A549 (cell line): ENCODE measurements at regions not wholly inside any gene's neighbourhood (a gene's known extent, or its start where the extent isn't known, plus 50 kb on each side); places are given as distances from the start of the nearest gene placed in this dataset.

Experiments
- ATAC-seq, 2 experiments: fragments of 200-7000 bp in 1 of 2; fragments of >200 bp in 1 of 2; cut with Nextera tagmentation in 1 of 2; cut with Tn5 transposase in 1 of 2; 3 replicates each; pipeline versions ENCODE4 v1.8.0 to v1.9.1; 2018 to 2020; ENCODE audit warnings: mild to moderate bottlenecking in 1 of 2, moderate library complexity in 1 of 2
- CTCF ChIA-PET: fragments of 300-600 bp; sonication (Branson Sonifier 250); formaldehyde crosslinking; extraction: SDS; loops from one replicate; lab custom pipeline; 2021; ENCODE audit warnings: antibody characterized with exemption, inconsistent platforms; lab: Yijun Ruan, JAX
- POLR2A ChIA-PET: fragments of 350-600 bp; formaldehyde crosslinking; extraction: SDS; loops from one replicate; lab custom pipeline; 2021; ENCODE audit warnings: antibody characterized with exemption, inconsistent platforms; lab: Yijun Ruan, JAX
- DNase-seq, 2 experiments: peaks; one replicate each; pipeline versions ENCODE4 v3.0.0 to v3.0.0-alpha.2; 2011 to 2016; ENCODE audit warnings: low read depth in 1 of 2, low spot score in 1 of 2
- FAIRE-seq: peaks from 2 replicates; lab custom pipeline; 2011; peaks lifted over from hg19 to GRCh38; lab: Jason Lieb, UNC
- H3K27ac ChIP-seq, 2 experiments: fragments of >200 bp; sonication (Bioruptor Twin); formaldehyde crosslinking; 3 replicates each; pipeline ENCODE4 v1.5.1; 2016 to 2017
- H3K4me1 ChIP-seq: fragments of >200 bp; sonication (Bioruptor Twin); formaldehyde crosslinking; 3 replicates; pipeline ENCODE4 v1.6.1; 2016
- H3K4me2 ChIP-seq: fragments of >200 bp; sonication (Bioruptor Twin); formaldehyde crosslinking; 3 replicates; pipeline ENCODE4 v1.6.1; 2016
- H3K4me3 ChIP-seq: fragments of >200 bp; sonication (Bioruptor Twin); formaldehyde crosslinking; 3 replicates; pipeline ENCODE4 v1.5.1; 2016
- H3K9me3 ChIP-seq: fragments of >200 bp; sonication (Bioruptor Twin); formaldehyde crosslinking; 3 replicates; pipeline ENCODE4 v1.6.1; 2016
- BCL3 ChIP-seq: fragments of >200 bp; sonication (Bioruptor Twin); formaldehyde crosslinking; IDR thresholded peaks from 3 replicates; pipeline ENCODE4 v1.6.1; 2016
- CBX2 ChIP-seq: fragments of 200-600 bp; sonication (generic); IDR thresholded peaks from 2 replicates; pipeline ENCODE4 v1.6.1; 2016; ENCODE audit warnings: low read depth, mild to moderate bottlenecking, borderline replicate concordance
- CHD4 ChIP-seq: fragments of 200-600 bp; sonication (generic); IDR thresholded peaks from 2 replicates; pipeline ENCODE4 v1.6.1; 2016; ENCODE audit warnings: antibody characterized with exemption, mild to moderate bottlenecking, borderline replicate concordance
- EP300 ChIP-seq, 2 experiments: fragments of >200 bp; sonication (Bioruptor Twin); formaldehyde crosslinking; IDR thresholded peaks; 2 replicates in 1 of 2; 3 replicates in 1 of 2; pipeline ENCODE4 v1.6.1; 2016 to 2017
- ESRRA ChIP-seq: fragments of 150-350 bp; IDR thresholded peaks from 2 replicates; pipeline ENCODE4 v1.6.1; 2014; ENCODE audit warnings: mild to moderate bottlenecking, low read length, borderline replicate concordance
- HEYL ChIP-seq: fragments of 250-450 bp; sonication (Bioruptor Pico); IDR thresholded peaks from 2 replicates; pipeline ENCODE4 v1.8.0; 2021; ENCODE audit warnings: mild to moderate bottlenecking, moderate library complexity
- HOXA7 ChIP-seq: fragments of 250-450 bp; sonication (Bioruptor Pico); IDR thresholded peaks from 2 replicates; pipeline ENCODE4 v1.5.0; 2020; ENCODE audit warnings: mild to moderate bottlenecking, moderate library complexity
- HOXB13 ChIP-seq: fragments of 250-450 bp; sonication (Bioruptor Pico); IDR thresholded peaks from 2 replicates; pipeline ENCODE4 v1.5.0; 2020; ENCODE audit warnings: low read depth, mild to moderate bottlenecking, moderate library complexity
- KDM5A ChIP-seq: fragments of 200-600 bp; sonication (generic); IDR thresholded peaks from 2 replicates; pipeline ENCODE4 v1.6.1; 2016; ENCODE audit warnings: antibody characterized with exemption, mild to moderate bottlenecking
- MYC ChIP-seq: IDR thresholded peaks from 2 replicates; pipeline ENCODE4 v1.6.1; 2012; ENCODE audit warnings: mild to moderate bottlenecking, inconsistent platforms, low read length, improper control_type of control experiment, borderline replicate concordance
- NR3C1 ChIP-seq: fragments of >200 bp; sonication (Bioruptor Twin); formaldehyde crosslinking; IDR thresholded peaks from 3 replicates; pipeline ENCODE4 v1.6.1; 2017
- PBX3 ChIP-seq: IDR thresholded peaks from 2 replicates; pipeline ENCODE4 v1.6.1; 2012
- POLR2AphosphoS2 ChIP-seq: conservative IDR thresholded peaks from 2 replicates; pipeline ENCODE4 v1.6.1; 2012; ENCODE audit warnings: low read length, improper control_type of control experiment, inconsistent platforms
- REST ChIP-seq: fragments of 200-600 bp; sonication (generic); IDR thresholded peaks from 2 replicates; pipeline ENCODE4 v1.6.1; 2016; ENCODE audit warnings: antibody characterized with exemption, mild to moderate bottlenecking, moderate library complexity
- RNF2 ChIP-seq: fragments of 200-600 bp; sonication (generic); IDR thresholded peaks from 2 replicates; pipeline ENCODE4 v1.6.1; 2016; ENCODE audit warnings: low read depth, mild to moderate bottlenecking, antibody characterized with exemption, moderate library complexity, borderline replicate concordance
- TP53 ChIP-seq: fragments of 250-450 bp; sonication (Bioruptor Pico); IDR thresholded peaks from 2 replicates; pipeline ENCODE4 v1.5.0; 2021; ENCODE audit warnings: mild to moderate bottlenecking, moderate library complexity
- ZFP36 ChIP-seq: fragments of 450-650 bp; IDR thresholded peaks from 2 replicates; pipeline ENCODE4 v1.6.1; 2014; ENCODE audit warnings: borderline replicate concordance; ENCODE audit not compliant: partially characterized antibody
- WGBS: methylation state at CpG from one replicate; pipeline ENCODE4 v1.1.6; 2017; ENCODE audit errors: missing lambda C conversion rate; 5-methylcytosine and 5-hydroxymethylcytosine counted together

- ChIA-PET CTCF (no interaction called here), POLR2A (no interaction called here)
- DNase-seq (no peak), ATAC-seq (no peak), FAIRE-seq (no peak)
- no peaks in the 10 kb centered on the region for H3K4me1 ChIP-seq
- no peak overlapping the region for H3K4me3 ChIP-seq
- no peak overlapping the region for H3K4me2 ChIP-seq
- no peak for TF ChIP-seq POLR2AphosphoS2
- 14% methylated on average over 4 of the region's 4 CpGs for WGBS
- no peaks in the 10 kb centered on the region for H3K9me3 ChIP-seq
- no peak overlapping the region for H3K27ac ChIP-seq
Measured at GRCh38 chr1:38690790-38691449, 168.7 kb downstream of the RRAGC start.

GRCh38 chr1:38686927-38687255, 172.7 kb downstream of the RRAGC start:
- 3% methylated on average over 2 of the region's 2 CpGs for WGBS
- H3K4me2 ChIP-seq, result no peak overlapping the region
- no peak for DNase-seq
- ChIA-PET POLR2A (no interaction called here), CTCF (no interaction called here)
- no peak for TF ChIP-seq RNF2
- no peak overlapping the region for H3K4me3 ChIP-seq
- no peaks in the 10 kb centered on the region for H3K4me1 ChIP-seq
- no peaks in the 10 kb centered on the region for H3K9me3 ChIP-seq
- ATAC-seq, result no peak
- FAIRE-seq, result no peak
- H3K27ac ChIP-seq, result no peak overlapping the region

GRCh38 chr1:38686167-38686926, 173.2 kb downstream of the RRAGC start:
- no peak overlapping the region for H3K4me3 ChIP-seq
- POLR2A ChIA-PET, result no interaction called here
- CTCF ChIA-PET, result no interaction called here
- 34% methylated on average over 14 of the region's 14 CpGs for WGBS
- H3K4me1 ChIP-seq, result no peaks in the 10 kb centered on the region
- ATAC-seq (no peak), DNase-seq (no peak), FAIRE-seq (no peak)
- TF ChIP-seq CHD4 (no peak), BCL3 (no peak), PBX3 (no peak), HOXA7 (no peak), NR3C1 (no peak), HEYL (CRISPR knock-in tag) (no peak), ESRRA (no peak), REST (no peak), TP53 (no peak), HOXB13 (no peak), EP300 (IDR thresholded peaks at IDR 0.05) (no peak), MYC (no peak), ZFP36 (no peak), RNF2 (no peak), CBX2 (no peak), KDM5A (no peak)
- no peaks in the 10 kb centered on the region for H3K9me3 ChIP-seq
- no peak overlapping the region for H3K4me2 ChIP-seq
- H3K27ac ChIP-seq, result no peak overlapping the region
